Cardiac fibroblast (primary cell): ENCODE measurements at regions not wholly inside any gene's neighbourhood (a gene's known extent, or its start where the extent isn't known, plus 50 kb on each side); places are given as distances from the start of the nearest gene placed in this dataset.
A peak's percentile ranks its signal among the peaks of the same experiment; 100 is the strongest.

Experiments used
- DNase-seq, 2 donors: peaks; one replicate each; pipeline versions ENCODE4 v3.0.0 to v3.0.0-alpha.2; 2010; ENCODE audit warnings: low read depth in 2 of 2
- H3K4me3 ChIP-seq, 2 donors: replicated peaks in 1 of 2; 1 replicate in 1 of 2; 2 replicates in 1 of 2; pipeline ENCODE4 v1.5.1; 2011; ENCODE audit warnings: low read depth in 2 of 2, low read length in 2 of 2, mild to moderate bottlenecking in 2 of 2, moderate library complexity in 1 of 2
- CTCF ChIP-seq: IDR thresholded peaks from one replicate; pipeline ENCODE4 v1.5.1; 2011; ENCODE audit warnings: low read depth, mild to moderate bottlenecking, low read length, inconsistent platforms

DNA sequence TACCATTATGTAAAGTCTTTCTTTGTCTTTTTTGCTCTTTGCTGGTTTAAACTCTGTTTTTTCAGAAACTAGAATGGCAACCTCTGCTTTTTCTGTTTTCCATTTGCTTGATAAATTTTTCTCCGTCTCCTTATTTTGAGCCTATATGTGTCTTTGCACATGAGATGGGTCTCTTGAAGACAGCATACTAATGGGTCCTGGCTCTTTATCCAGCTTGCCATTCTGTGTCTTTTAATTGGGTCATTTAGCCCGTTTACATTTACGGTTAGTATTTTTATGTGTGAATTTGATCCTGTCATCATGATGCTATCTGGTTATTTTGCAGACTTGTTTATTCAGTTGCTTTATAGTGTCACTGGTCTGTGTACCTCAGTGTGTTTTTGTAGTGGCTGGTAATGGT is 207.9 kb upstream of the TMEM260 start:
- TF ChIP-seq CTCF: no peak
- H3K4me3 ChIP-seq: no peak overlapping the region
- DNase-seq: no peak

- H3K4me3 ChIP-seq: no peak overlapping the region
- no peak for TF ChIP-seq CTCF
- DNase-seq: peak; percentile 35 to 61
Observed at GRCh38 chr14:56374421-56374820, 205.2 kb upstream of the TMEM260 start.

DNA sequence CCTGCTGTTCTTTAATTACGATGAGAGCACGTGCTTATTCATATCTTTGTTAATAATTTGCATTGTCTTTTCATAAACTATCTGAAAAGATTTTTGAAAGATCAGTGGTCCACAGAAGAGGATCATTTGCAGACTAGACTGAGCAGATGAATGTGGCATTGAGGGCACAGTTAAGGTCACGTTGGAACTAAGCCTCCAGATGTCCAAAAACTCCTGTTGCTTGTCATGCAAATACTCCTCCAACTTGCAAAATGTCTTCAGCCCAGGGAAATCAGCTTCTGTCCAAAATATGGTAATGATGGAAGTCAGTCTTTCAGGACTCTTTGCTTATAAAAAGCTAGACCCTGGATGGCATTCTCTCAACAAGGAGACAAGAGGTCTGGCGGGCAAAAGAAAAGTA is 201.6 kb upstream of the TMEM260 start:
- no peak overlapping the region for H3K4me3 ChIP-seq
- no peak for DNase-seq
- no peak for TF ChIP-seq CTCF

- no peak overlapping the region for H3K4me3 ChIP-seq
- TF ChIP-seq CTCF: no peak
- peak; percentile 87 to 89 for DNase-seq
Observed at GRCh38 chr14:56378475-56378877, 201.1 kb upstream of the TMEM260 start.

- peak; percentile 74 to 83 for DNase-seq
- no peak for TF ChIP-seq CTCF
- no peak overlapping the region for H3K4me3 ChIP-seq
Observed at GRCh38 chr14:56379956-56380355, 199.6 kb upstream of the TMEM260 start.

DNA sequence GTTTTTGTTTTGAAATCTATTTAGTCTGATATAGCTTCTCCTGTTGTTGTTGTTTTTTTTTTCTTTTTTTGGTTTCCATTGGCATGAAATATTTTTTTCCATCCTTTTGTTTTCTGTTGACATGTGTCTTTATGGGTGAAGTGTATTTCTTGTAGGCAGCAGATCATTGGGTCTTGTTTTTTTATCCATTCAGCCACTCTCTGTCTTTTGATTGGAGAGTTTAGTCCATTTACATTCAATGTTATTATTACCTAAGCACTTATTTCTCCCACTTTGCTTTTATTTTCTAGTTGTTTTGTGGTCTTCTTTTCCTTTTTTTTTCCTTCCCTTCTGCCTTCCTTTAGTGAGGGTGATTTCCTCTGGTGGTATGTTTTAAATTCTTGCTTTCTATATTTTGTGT is 193.6 kb upstream of the TMEM260 start:
- no peak overlapping the region for H3K4me3 ChIP-seq
- no peak for TF ChIP-seq CTCF
- no peak for DNase-seq

- no peak for DNase-seq
- TF ChIP-seq CTCF: no peak
- no peak overlapping the region for H3K4me3 ChIP-seq
Observed at GRCh38 chr14:56390859-56391258, 188.7 kb upstream of the TMEM260 start.
